ENCODE measurements at regions not wholly inside any gene's neighbourhood (a gene's known extent, or its start where the extent isn't known, plus 50 kb on each side); places are given as distances from the start of the nearest gene placed in this dataset.
"Not testable (repeated sequence)": the region's sequence is repeated elsewhere in the genome, so short reads cannot be mapped to it uniquely, and the experiment has no call there.

- DNase-seq (ENCODE audit: low spot score): no peak
- intact Hi-C loops (cut with DNase I): no loop called here
- WGBS: 66% methylated on average over 5 of the region's 5 CpGs
- Histone ChIP-seq H3K4me3 (no peak overlapping the region), H3K27me3 (replicated peaks; ENCODE audit: insufficient read depth) (no peaks in the 10 kb centered on the region), H3K27ac (no peak overlapping the region), H3K9me3 (no peaks in the 10 kb centered on the region), H3K4me1 (replicated peaks) (no peaks in the 10 kb centered on the region), H3K36me3 (no peaks in the 10 kb centered on the region)
- TF ChIP-seq POLR2AphosphoS5 (IDR thresholded peaks at IDR 0.05) (no peak), POLR2A (IDR thresholded peaks at IDR 0.05) (no peak)
These were observed 121.1 kb upstream of the DMRT1 start for GRCh38 chr9:720239-720881.

GRCh38 chr9:722388-722980 is 119.0 kb upstream of the DMRT1 start:
- intact Hi-C loops (cut with DNase I): no loop called here
- no peak for DNase-seq (ENCODE audit: low spot score)
- no peak overlapping the region for H3K27ac ChIP-seq
- no peak for TF ChIP-seq CTCF (IDR thresholded peaks at IDR 0.05)
- TF ChIP-seq POLR2AphosphoS5 (IDR thresholded peaks at IDR 0.05): no peak
- no peak for TF ChIP-seq POLR2A (IDR thresholded peaks at IDR 0.05)
- H3K4me3 ChIP-seq: no peak overlapping the region
- WGBS: 93% methylated on average over 7 of the region's 7 CpGs
- H3K36me3 ChIP-seq: no peaks in the 10 kb centered on the region
- no peaks in the 10 kb centered on the region for H3K4me1 ChIP-seq (replicated peaks)
- H3K9me3 ChIP-seq: no peaks in the 10 kb centered on the region
- H3K27me3 ChIP-seq (replicated peaks; ENCODE audit: insufficient read depth): no peaks in the 10 kb centered on the region

GRCh38 chr9:724461-724860 is 117.0 kb upstream of the DMRT1 start:
- H3K4me3 ChIP-seq; intact Hi-C loops (cut with DNase I); H3K36me3 ChIP-seq; H3K27ac ChIP-seq; H3K4me1 ChIP-seq (replicated peaks); H3K9me3 ChIP-seq; DNase-seq (ENCODE audit: low spot score); H3K27me3 ChIP-seq (replicated peaks; ENCODE audit: insufficient read depth): not testable (repeated sequence)
- WGBS: 91% methylated on average over 14 of the region's 14 CpGs

GRCh38 chr9:726005-726404 is 115.5 kb upstream of the DMRT1 start:
- TF ChIP-seq CTCF (IDR thresholded peaks at IDR 0.05): no peak
- TF ChIP-seq POLR2A (IDR thresholded peaks at IDR 0.05): no peak
- TF ChIP-seq POLR2AphosphoS5 (IDR thresholded peaks at IDR 0.05): no peak
- Histone ChIP-seq H3K27ac (no peak overlapping the region), H3K4me1 (replicated peaks) (no peaks in the 10 kb centered on the region), H3K36me3 (no peaks in the 10 kb centered on the region), H3K4me3 (no peak overlapping the region), H3K9me3 (no peaks in the 10 kb centered on the region), H3K27me3 (replicated peaks; ENCODE audit: insufficient read depth) (no peaks in the 10 kb centered on the region)
- no peak for DNase-seq (ENCODE audit: low spot score)
- 85% methylated on average over 4 of the region's 4 CpGs for WGBS
- intact Hi-C loops (cut with DNase I): no loop called here

- DNase-seq (ENCODE audit: low spot score): no peak
- H3K9me3 ChIP-seq: no peaks in the 10 kb centered on the region
- WGBS: 37% methylated on average over 1 of the region's 1 CpG
- H3K4me1 ChIP-seq (replicated peaks): no peaks in the 10 kb centered on the region
- intact Hi-C loops (cut with DNase I): no loop called here
- H3K36me3 ChIP-seq: no peaks in the 10 kb centered on the region
- H3K27me3 ChIP-seq (replicated peaks; ENCODE audit: insufficient read depth): no peaks in the 10 kb centered on the region
- no peak overlapping the region for H3K27ac ChIP-seq
- no peak for TF ChIP-seq CTCF (IDR thresholded peaks at IDR 0.05)
- no peak for TF ChIP-seq POLR2A (IDR thresholded peaks at IDR 0.05)
- no peak for TF ChIP-seq POLR2AphosphoS5 (IDR thresholded peaks at IDR 0.05)
- no peak overlapping the region for H3K4me3 ChIP-seq
These were observed 113.7 kb upstream of the DMRT1 start for GRCh38 chr9:727767-728166.

- intact Hi-C loops (cut with DNase I): no loop called here
- no peak for DNase-seq (ENCODE audit: low spot score)
- Histone ChIP-seq H3K27me3 (replicated peaks; ENCODE audit: insufficient read depth) (no peaks in the 10 kb centered on the region), H3K36me3 (no peaks in the 10 kb centered on the region), H3K4me1 (replicated peaks) (no peaks in the 10 kb centered on the region), H3K9me3 (no peaks in the 10 kb centered on the region), H3K4me3 (no peak overlapping the region), H3K27ac (no peak overlapping the region)
- TF ChIP-seq CTCF (IDR thresholded peaks at IDR 0.05): no peak
- TF ChIP-seq POLR2A (IDR thresholded peaks at IDR 0.05): no peak
- no peak for TF ChIP-seq POLR2AphosphoS5 (IDR thresholded peaks at IDR 0.05)
- 97% methylated on average over 2 of the region's 2 CpGs for WGBS
These were observed 113.0 kb upstream of the DMRT1 start for GRCh38 chr9:728535-728934.

Data from prostate gland (tissue), 2 donors.